Heart right ventricle (tissue), 16 donors: ENCODE measurements at regions not wholly inside any gene's neighbourhood (a gene's known extent, or its start where the extent isn't known, plus 50 kb on each side); places are given as distances from the start of the nearest gene placed in this dataset.

ENCODE experiments used
- ATAC-seq, 8 donors: fragments of 200-7000 bp; cut with Tn5 transposase; one replicate each; pipeline ENCODE4 v1.9.1; 2020; ENCODE audit warnings: mild to moderate bottlenecking in 8 of 8, moderate library complexity in 8 of 8, moderate number of reproducible peaks in 1 of 8
- DNase-seq, 2 donors: peaks; one replicate each; pipeline ENCODE4 v3.0.0-alpha.2; 2020
- H3K27ac ChIP-seq, 10 donors: fragments of 200-600 bp; sonication (generic) in 2 of 10; one replicate each; pipeline versions ENCODE4 v1.5.0 to v1.8.0; 2020 to 2022; ENCODE audit warnings: mild to moderate bottlenecking in 3 of 10
- H3K27me3 ChIP-seq, 7 donors: fragments of 200-600 bp; one replicate each; pipeline ENCODE4 v1.8.0; 2021 to 2022; ENCODE audit warnings: mild to moderate bottlenecking in 2 of 7
- H3K36me3 ChIP-seq, 9 donors: fragments of 200-600 bp; sonication (generic) in 1 of 9; one replicate each; pipeline versions ENCODE4 v1.5.0 to v1.8.0; 2020 to 2022; ENCODE audit warnings: mild to moderate bottlenecking in 2 of 9
- H3K4me1 ChIP-seq, 9 donors: fragments of 200-600 bp; sonication (generic) in 1 of 9; one replicate each; pipeline versions ENCODE4 v1.5.0 to v1.8.0; 2020 to 2022; ENCODE audit warnings: mild to moderate bottlenecking in 4 of 9
- H3K4me3 ChIP-seq, 10 donors: fragments of 200-600 bp; sonication (generic) in 2 of 10; one replicate each; pipeline versions ENCODE4 v1.5.0 to v1.8.0; 2020 to 2022; ENCODE audit warnings: mild to moderate bottlenecking in 7 of 10, moderate library complexity in 2 of 10
- H3K9me3 ChIP-seq, 11 donors: fragments of 200-600 bp in 10 of 11; sonication (generic) in 2 of 11; one replicate each; pipeline versions ENCODE4 v1.5.0 to v1.8.0; 2013 to 2022; ENCODE audit warnings: mild to moderate bottlenecking in 2 of 11, control low read depth in 1 of 11, moderate library complexity in 1 of 11
- CTCF ChIP-seq, 9 donors: fragments of 200-600 bp; sonication (generic) in 2 of 9; IDR thresholded peaks; one replicate each; pipeline versions ENCODE4 v1.5.0 to v1.8.0; 2021 to 2022; ENCODE audit warnings: antibody characterized with exemption in 9 of 9, mild to moderate bottlenecking in 5 of 9, moderate library complexity in 1 of 9
- WGBS, 2 donors: extraction: QIAGEN DNeasy Blood & Tissue Kit; methylation state at CpG; one replicate each; pipeline ENCODE4 v1.1.7; 2013; ENCODE audit warnings: inconsistent platforms in 1 of 2; 5-methylcytosine and 5-hydroxymethylcytosine counted together
- intact Hi-C, 10 donors: fragments of 100-400 bp; cut with DNase I; formaldehyde crosslinking; loops; one replicate each; pipeline versions ENCODE4 v1.11.1 to v1.14.2; 2022
- donor health status: Arrhythmogenic right ventricular cardiomyopathy.
- donor health status: ischemic (EF 13 %, LVEDD 7.1; RV severe dilation, severe dysfunction).
- donor health status: healthy with polysubstance abuse.
- donor health status: DM: no; HTN: yes; CAD: no.
- donor health status: DM: no; HTN: no; CAD: no.
- donor health status: ischemic (EF 25% LVEDD 6.9; RV normal size, moderate dysfunction).
- donor health status: ischemic (EF 25% LVEDD 5.7; RV mildly dilated, moderate dysfunction).
- donor health status: healthy.
- donor health status: DM: yes; HTN: yes; CAD: no.
- donor health status: Ischemic cardiomyopathy.
- donor health status: ischemic (EF 35%, LVEDD 5.7; RV mildly dilated, moderate dysfunction).
- donor health status: nonischemic (EF 11% LVEDD 7.7; RV severe dilation, severe dysfunction).
- donor health status: DM: yes; HTN: yes; CAD: no.
- donor health status: PGD.
- donor health status: ischemic (EF 29% LVEDD 5.4; RV normal size, mild dysfunction).
- donor health status: nonischemic (EF 23%, LVEDD 6.1; RV moderate dilation, normal function).

GRCh38 chr13:54187461-54187860, 1158.8 kb downstream of the OLFM4 start:
- Histone ChIP-seq H3K9me3 (no peaks in the 10 kb centered on the region), H3K27me3 (no peaks in the 10 kb centered on the region), H3K36me3 (no peaks in the 10 kb centered on the region), H3K27ac (no peak overlapping the region), H3K4me3 (no peak overlapping the region), H3K4me1 (no peaks in the 10 kb centered on the region)
- WGBS, 2 donors, result 81 to 90% methylated on average over 1 of the region's 1 CpG
- no peak for TF ChIP-seq CTCF (IDR thresholded peaks at IDR 0.05)
- ATAC-seq (no peak), DNase-seq (no peak)
- intact Hi-C loops, result no loop called here

- intact Hi-C loops, result no loop called here
- DNase-seq (no peak), ATAC-seq (no peak)
- H3K4me3 ChIP-seq, result no peak overlapping the region
- H3K4me1 ChIP-seq, result no peaks in the 10 kb centered on the region
- TF ChIP-seq CTCF (IDR thresholded peaks at IDR 0.05), result no peak
- H3K27ac ChIP-seq, result no peak overlapping the region
- H3K9me3 ChIP-seq, result peaks cover 0 to 5% (median 0%) of the 10 kb centered on the region in 11 donors
- 64 to 72% methylated on average over 5 of the region's 5 CpGs for WGBS, 2 donors
- no peaks in the 10 kb centered on the region for H3K36me3 ChIP-seq
- no peaks in the 10 kb centered on the region for H3K27me3 ChIP-seq
Measured at GRCh38 chr13:54194233-54195024, 1165.8 kb downstream of the OLFM4 start.

GRCh38 chr13:54196684-54197083, 1168.1 kb downstream of the OLFM4 start:
- H3K4me3 ChIP-seq, result no peak overlapping the region
- H3K36me3 ChIP-seq, result no peaks in the 10 kb centered on the region
- DNase-seq (no peak), ATAC-seq (no peak)
- intact Hi-C loops, result no loop called here
- TF ChIP-seq CTCF (IDR thresholded peaks at IDR 0.05), result no peak
- no peaks in the 10 kb centered on the region for H3K4me1 ChIP-seq
- H3K27ac ChIP-seq, result no peak overlapping the region
- H3K27me3 ChIP-seq, result no peaks in the 10 kb centered on the region
- peaks cover 0 to 5% (median 0%) of the 10 kb centered on the region in 11 donors for H3K9me3 ChIP-seq

- intact Hi-C loops, result no loop called here
- H3K4me3 ChIP-seq, result no peak overlapping the region
Measured at GRCh38 chr13:54198911-54199310, 1170.3 kb downstream of the OLFM4 start.

More at GRCh38 chr13:54198911-54199310, 1170.3 kb downstream of the OLFM4 start:
- ATAC-seq (no peak), DNase-seq (no peak)
- WGBS, 2 donors, result 89 to 92% methylated on average over 2 of the region's 2 CpGs
- TF ChIP-seq CTCF (IDR thresholded peaks at IDR 0.05), result no peak
- Histone ChIP-seq H3K36me3 (no peaks in the 10 kb centered on the region), H3K27me3 (no peaks in the 10 kb centered on the region), H3K9me3 (peaks cover 0 to 5% (median 0%) of the 10 kb centered on the region in 11 donors), H3K27ac (no peak overlapping the region), H3K4me1 (no peaks in the 10 kb centered on the region)
